ENCODE measurements at regions not wholly inside any gene's neighbourhood (a gene's known extent, or its start where the extent isn't known, plus 50 kb on each side); places are given as distances from the start of the nearest gene placed in this dataset.
A peak's percentile ranks its signal among the peaks of the same experiment; 100 is the strongest.

DNA sequence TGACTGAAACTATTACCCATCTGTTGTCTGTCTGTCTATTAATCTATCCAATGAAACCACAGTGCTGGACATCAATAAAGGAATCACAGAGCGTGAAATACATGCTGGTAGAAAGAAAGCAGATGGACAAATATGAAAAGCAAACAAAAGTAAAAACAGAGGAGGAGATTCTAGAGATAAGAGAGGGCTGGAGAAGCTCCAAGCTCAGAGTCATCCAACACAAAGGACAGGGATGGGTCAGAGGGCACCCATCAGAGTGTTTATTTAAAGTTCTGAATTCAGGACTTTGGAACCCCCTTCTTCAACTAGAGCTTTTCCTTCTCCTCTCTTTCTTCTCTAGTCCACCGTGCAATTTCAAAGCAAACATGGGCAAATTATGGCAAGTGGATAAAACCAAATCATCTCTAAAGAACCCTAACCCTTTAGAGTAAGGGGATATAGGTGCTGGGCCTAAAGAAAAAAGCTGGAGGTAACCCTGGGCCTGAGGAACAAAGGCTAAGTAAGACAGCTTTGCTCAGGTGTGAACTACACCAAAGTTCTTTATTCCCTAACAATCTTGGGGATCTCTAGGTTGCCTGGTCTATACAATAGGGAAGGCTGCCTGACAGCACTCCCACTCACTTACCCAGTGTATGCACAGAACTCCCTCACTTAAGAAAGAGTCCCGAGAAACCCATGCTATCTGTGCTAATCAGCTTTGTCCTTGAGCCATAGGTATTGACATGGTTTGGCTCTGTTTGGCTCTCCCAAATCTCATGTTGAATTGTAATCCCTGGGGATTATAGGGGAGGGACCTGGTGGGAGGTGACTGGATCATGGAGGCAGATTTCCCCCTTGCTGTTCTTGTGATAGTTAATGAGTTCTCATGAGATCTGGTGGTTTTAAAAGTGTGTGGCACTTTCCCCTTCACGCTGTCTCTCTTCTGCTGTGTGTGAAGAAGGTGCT, 97.0 kb downstream of the BAMBI start:
- Histone ChIP-seq H3K36me3 (ENCODE audit: control insufficient read depth in 2 of 2, insufficient read depth in 1 of 2, low read length in 2 of 2) (no peaks in the 10 kb centered on the region), H3K4me1 (ENCODE audit: control insufficient read depth, insufficient read depth, low read length) (0 out of 2 replicates have a peak, but pooled peaks cover 5% of the 10 kb centered on the region), H3K4me3 (ENCODE audit: low read depth, low read length) (no peak overlapping the region), H3K9me3 (ENCODE audit: control insufficient read depth, insufficient read depth, low read depth, low read length) (no peaks in the 10 kb centered on the region), H3K27ac (ENCODE audit: extremely low read depth, low read depth, low read length) (no peak overlapping the region)
- ChIA-PET CTCF (interaction anchor here (0.7 to 1.3 kb wide), 3 partner anchors 10 to 217 kb away, joined by 3 read pairs; no protein-coding TSS in a partner anchor), POLR2A (no interaction called here)
- TF ChIP-seq, protein P1, sequence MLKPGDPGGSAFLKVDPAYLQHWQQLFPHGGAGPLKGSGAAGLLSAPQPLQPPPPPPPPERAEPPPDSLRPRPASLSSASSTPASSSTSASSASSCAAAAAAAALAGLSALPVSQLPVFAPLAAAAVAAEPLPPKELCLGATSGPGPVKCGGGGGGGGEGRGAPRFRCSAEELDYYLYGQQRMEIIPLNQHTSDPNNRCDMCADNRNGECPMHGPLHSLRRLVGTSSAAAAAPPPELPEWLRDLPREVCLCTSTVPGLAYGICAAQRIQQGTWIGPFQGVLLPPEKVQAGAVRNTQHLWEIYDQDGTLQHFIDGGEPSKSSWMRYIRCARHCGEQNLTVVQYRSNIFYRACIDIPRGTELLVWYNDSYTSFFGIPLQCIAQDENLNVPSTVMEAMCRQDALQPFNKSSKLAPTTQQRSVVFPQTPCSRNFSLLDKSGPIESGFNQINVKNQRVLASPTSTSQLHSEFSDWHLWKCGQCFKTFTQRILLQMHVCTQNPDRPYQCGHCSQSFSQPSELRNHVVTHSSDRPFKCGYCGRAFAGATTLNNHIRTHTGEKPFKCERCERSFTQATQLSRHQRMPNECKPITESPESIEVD (tag by site-specific recombination; IDR thresholded peaks at IDR 0.05), result no peak
- no peak for TF ChIP-seq GLI2 (tag by site-specific recombination; IDR thresholded peaks at IDR 0.05; ENCODE audit: borderline replicate concordance, low read depth)
- TF ChIP-seq, protein P2, sequence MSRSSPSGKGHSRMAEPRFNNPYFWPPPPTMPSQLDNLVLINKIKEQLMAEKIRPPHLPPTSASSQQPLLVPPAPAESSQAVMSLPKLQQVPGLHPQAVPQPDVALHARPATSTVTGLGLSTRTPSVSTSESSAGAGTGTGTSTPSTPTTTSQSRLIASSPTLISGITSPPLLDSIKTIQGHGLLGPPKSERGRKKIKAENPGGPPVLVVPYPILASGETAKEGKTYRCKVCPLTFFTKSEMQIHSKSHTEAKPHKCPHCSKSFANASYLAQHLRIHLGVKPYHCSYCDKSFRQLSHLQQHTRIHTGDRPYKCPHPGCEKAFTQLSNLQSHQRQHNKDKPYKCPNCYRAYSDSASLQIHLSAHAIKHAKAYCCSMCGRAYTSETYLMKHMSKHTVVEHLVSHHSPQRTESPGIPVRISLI (tag by site-specific recombination; IDR thresholded peaks at IDR 0.05), result no peak
- TF ChIP-seq, protein P3, sequence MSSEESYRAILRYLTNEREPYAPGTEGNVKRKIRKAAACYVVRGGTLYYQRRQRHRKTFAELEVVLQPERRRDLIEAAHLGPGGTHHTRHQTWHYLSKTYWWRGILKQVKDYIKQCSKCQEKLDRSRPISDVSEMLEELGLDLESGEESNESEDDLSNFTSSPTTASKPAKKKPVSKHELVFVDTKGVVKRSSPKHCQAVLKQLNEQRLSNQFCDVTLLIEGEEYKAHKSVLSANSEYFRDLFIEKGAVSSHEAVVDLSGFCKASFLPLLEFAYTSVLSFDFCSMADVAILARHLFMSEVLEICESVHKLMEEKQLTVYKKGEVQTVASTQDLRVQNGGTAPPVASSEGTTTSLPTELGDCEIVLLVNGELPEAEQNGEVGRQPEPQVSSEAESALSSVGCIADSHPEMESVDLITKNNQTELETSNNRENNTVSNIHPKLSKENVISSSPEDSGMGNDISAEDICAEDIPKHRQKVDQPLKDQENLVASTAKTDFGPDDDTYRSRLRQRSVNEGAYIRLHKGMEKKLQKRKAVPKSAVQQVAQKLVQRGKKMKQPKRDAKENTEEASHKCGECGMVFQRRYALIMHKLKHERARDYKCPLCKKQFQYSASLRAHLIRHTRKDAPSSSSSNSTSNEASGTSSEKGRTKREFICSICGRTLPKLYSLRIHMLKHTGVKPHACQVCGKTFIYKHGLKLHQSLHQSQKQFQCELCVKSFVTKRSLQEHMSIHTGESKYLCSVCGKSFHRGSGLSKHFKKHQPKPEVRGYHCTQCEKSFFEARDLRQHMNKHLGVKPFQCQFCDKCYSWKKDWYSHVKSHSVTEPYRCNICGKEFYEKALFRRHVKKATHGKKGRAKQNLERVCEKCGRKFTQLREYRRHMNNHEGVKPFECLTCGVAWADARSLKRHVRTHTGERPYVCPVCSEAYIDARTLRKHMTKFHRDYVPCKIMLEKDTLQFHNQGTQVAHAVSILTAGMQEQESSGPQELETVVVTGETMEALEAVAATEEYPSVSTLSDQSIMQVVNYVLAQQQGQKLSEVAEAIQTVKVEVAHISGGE (tag by site-specific recombination; conservative IDR thresholded peaks at IDR 0.05; ENCODE audit: low read depth), result no peak
- no peak for TF ChIP-seq ZNF354C (tag by site-specific recombination; IDR thresholded peaks at IDR 0.05; ENCODE audit: borderline replicate concordance, low read depth)
- TF ChIP-seq GFI1B (tag by site-specific recombination; IDR thresholded peaks at IDR 0.05), result no peak
- TF ChIP-seq ZFP37 (tag by site-specific recombination; IDR thresholded peaks at IDR 0.05), result no peak
- TF ChIP-seq ZNF16 (tag by site-specific recombination; IDR thresholded peaks at IDR 0.05; ENCODE audit: low read depth), result no peak
- TF ChIP-seq KLF16 (tag by site-specific recombination; IDR thresholded peaks at IDR 0.05), result no peak
- TF ChIP-seq ZNF624 (tag by site-specific recombination; IDR thresholded peaks at IDR 0.05), result no peak

DNA sequence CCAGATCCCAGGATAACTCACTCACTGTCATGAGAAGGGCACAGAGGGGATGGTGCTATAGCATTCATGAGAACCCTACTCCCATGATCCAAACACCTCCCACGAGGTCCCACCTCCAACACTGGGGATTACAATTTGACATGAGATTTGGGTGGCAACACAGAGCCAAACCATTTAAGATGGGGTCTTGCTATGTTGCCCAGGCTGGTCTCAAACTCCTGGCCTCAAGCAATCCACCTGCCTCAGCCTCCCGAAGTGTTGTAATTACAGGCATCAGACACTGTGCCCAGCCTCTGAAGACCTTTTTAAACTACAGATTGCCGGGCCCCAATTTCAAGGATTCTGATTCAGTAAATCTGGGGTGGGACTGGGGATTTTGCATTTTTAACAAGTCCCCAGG, 98.5 kb downstream of the BAMBI start:
- Histone ChIP-seq H3K4me1 (ENCODE audit: control insufficient read depth, insufficient read depth, low read length) (0 out of 2 replicates have a peak, but pooled peaks cover 5% of the 10 kb centered on the region), H3K4me3 (ENCODE audit: low read depth, low read length) (no peak overlapping the region), H3K36me3 (ENCODE audit: control insufficient read depth in 2 of 2, insufficient read depth in 1 of 2, low read length in 2 of 2) (no peaks in the 10 kb centered on the region), H3K27ac (ENCODE audit: extremely low read depth, low read depth, low read length) (no peak overlapping the region), H3K9me3 (ENCODE audit: control insufficient read depth, insufficient read depth, low read depth, low read length) (no peaks in the 10 kb centered on the region)
- POLR2A ChIA-PET, result no interaction called here
- CTCF ChIA-PET, result interaction anchor here (0.7 kb wide), 1 partner anchor 449 kb away, joined by 3 read pairs; no protein-coding TSS in a partner anchor
- TF ChIP-seq, protein P4, sequence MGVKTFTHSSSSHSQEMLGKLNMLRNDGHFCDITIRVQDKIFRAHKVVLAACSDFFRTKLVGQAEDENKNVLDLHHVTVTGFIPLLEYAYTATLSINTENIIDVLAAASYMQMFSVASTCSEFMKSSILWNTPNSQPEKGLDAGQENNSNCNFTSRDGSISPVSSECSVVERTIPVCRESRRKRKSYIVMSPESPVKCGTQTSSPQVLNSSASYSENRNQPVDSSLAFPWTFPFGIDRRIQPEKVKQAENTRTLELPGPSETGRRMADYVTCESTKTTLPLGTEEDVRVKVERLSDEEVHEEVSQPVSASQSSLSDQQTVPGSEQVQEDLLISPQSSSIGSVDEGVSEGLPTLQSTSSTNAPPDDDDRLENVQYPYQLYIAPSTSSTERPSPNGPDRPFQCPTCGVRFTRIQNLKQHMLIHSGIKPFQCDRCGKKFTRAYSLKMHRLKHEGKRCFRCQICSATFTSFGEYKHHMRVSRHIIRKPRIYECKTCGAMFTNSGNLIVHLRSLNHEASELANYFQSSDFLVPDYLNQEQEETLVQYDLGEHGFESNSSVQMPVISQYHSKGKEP (tag by site-specific recombination; IDR thresholded peaks at IDR 0.05), result no peak
- 0 out of 2 replicates have a peak, but pooled peaks have one; percentile 42 for TF ChIP-seq ZNF121 (tag by site-specific recombination; IDR thresholded peaks at IDR 0.05)
